ENCODE measurements at regions not wholly inside any gene's neighbourhood (a gene's known extent, or its start where the extent isn't known, plus 50 kb on each side); places are given as distances from the start of the nearest gene placed in this dataset.

GRCh38 chr13:21901811-21902708 is 231.2 kb downstream of the FGF9 start:
- Histone ChIP-seq H3K9me2 (replicated peaks; ENCODE audit: low read length) (no peaks in the 10 kb centered on the region), H3K79me2 (ENCODE audit: low read length) (no peaks in the 10 kb centered on the region), H3F3A (ENCODE audit: low read length, unreplicated experiment) (no peaks in the 10 kb centered on the region), H3K9ac (ENCODE audit: low read length) (no peak overlapping the region), H2AFZ (ENCODE audit: low read length) (no peak overlapping the region), H3K27ac (ENCODE audit: low read length) (no peak overlapping the region), H3K27me3 (ENCODE audit: low read length) (no peaks in the 10 kb centered on the region), H3K4me1 (ENCODE audit: insufficient read depth, low read length) (no peaks in the 10 kb centered on the region), H3K4me2 (ENCODE audit: low read length) (no peak overlapping the region), H4K20me1 (ENCODE audit: low read length) (no peaks in the 10 kb centered on the region), H3K4me3 (ENCODE audit: low read length) (no peak overlapping the region), H3K9me3 (ENCODE audit: low read length) (no peaks in the 10 kb centered on the region), H3K36me3 (ENCODE audit: low read depth, low read length) (no peaks in the 10 kb centered on the region)
- BruUV-seq (replicated peaks), result no TSS peak
- CTCF ChIA-PET, result no interaction called here
- intact Hi-C loops (cut with micrococcal nuclease), result no loop called here
- no peak for DNase-seq
- POLR2A ChIA-PET (ENCODE audit: unreplicated experiment), result no interaction called here
- TF ChIP-seq EZH2phosphoT487 (IDR thresholded peaks at IDR 0.05; ENCODE audit: borderline replicate concordance, low read length) (no peak), CTCF (conservative IDR thresholded peaks at IDR 0.05; ENCODE audit: low read depth, low read length) (no peak), EZH2 (IDR thresholded peaks at IDR 0.05; ENCODE audit: low read length, unreplicated experiment) (no peak)
- no peak for ATAC-seq

GRCh38 chr13:21902709-21903098 is 231.8 kb downstream of the FGF9 start:
- H3K36me3 ChIP-seq (ENCODE audit: low read depth, low read length), result no peaks in the 10 kb centered on the region
- H3K27ac ChIP-seq (ENCODE audit: low read length), result no peak overlapping the region
- ChIA-PET POLR2A (ENCODE audit: unreplicated experiment) (no interaction called here), CTCF (no interaction called here)
- TF ChIP-seq EZH2phosphoT487 (IDR thresholded peaks at IDR 0.05; ENCODE audit: borderline replicate concordance, low read length) (no peak), CTCF (conservative IDR thresholded peaks at IDR 0.05; ENCODE audit: low read depth, low read length) (no peak), EZH2 (IDR thresholded peaks at IDR 0.05; ENCODE audit: low read length, unreplicated experiment) (no peak)
- no peak overlapping the region for H3K9ac ChIP-seq (ENCODE audit: low read length)
- ATAC-seq (no peak), DNase-seq (no peak)
- no peak overlapping the region for H3K4me3 ChIP-seq (ENCODE audit: low read length)
- no peaks in the 10 kb centered on the region for H3K27me3 ChIP-seq (ENCODE audit: low read length)
- H3K9me3 ChIP-seq (ENCODE audit: low read length), result no peaks in the 10 kb centered on the region
- no peaks in the 10 kb centered on the region for H3K79me2 ChIP-seq (ENCODE audit: low read length)
- no peak overlapping the region for H2AFZ ChIP-seq (ENCODE audit: low read length)
- H3F3A ChIP-seq (ENCODE audit: low read length, unreplicated experiment), result no peaks in the 10 kb centered on the region
- H3K4me1 ChIP-seq (ENCODE audit: insufficient read depth, low read length), result no peaks in the 10 kb centered on the region
- no TSS peak for BruUV-seq (replicated peaks)
- intact Hi-C loops (cut with micrococcal nuclease), result no loop called here
- H3K9me2 ChIP-seq (replicated peaks; ENCODE audit: low read length), result no peaks in the 10 kb centered on the region
- no peak overlapping the region for H3K4me2 ChIP-seq (ENCODE audit: low read length)
- no peaks in the 10 kb centered on the region for H4K20me1 ChIP-seq (ENCODE audit: low read length)

GRCh38 chr13:21905486-21905885 is 234.6 kb downstream of the FGF9 start:
- H3K4me2 ChIP-seq (ENCODE audit: low read length), result no peak overlapping the region
- H3K4me1 ChIP-seq (ENCODE audit: insufficient read depth, low read length), result no peaks in the 10 kb centered on the region
- H3K27ac ChIP-seq (ENCODE audit: low read length), result no peak overlapping the region
- ATAC-seq (no peak), DNase-seq (no peak)
- BruUV-seq (replicated peaks), result no TSS peak
- H4K20me1 ChIP-seq (ENCODE audit: low read length), result no peaks in the 10 kb centered on the region
- intact Hi-C loops (cut with micrococcal nuclease), result no loop called here
- no peaks in the 10 kb centered on the region for H3K9me3 ChIP-seq (ENCODE audit: low read length)
- no peaks in the 10 kb centered on the region for H3K79me2 ChIP-seq (ENCODE audit: low read length)
- H3F3A ChIP-seq (ENCODE audit: low read length, unreplicated experiment), result no peaks in the 10 kb centered on the region
- TF ChIP-seq CTCF (conservative IDR thresholded peaks at IDR 0.05; ENCODE audit: low read depth, low read length), result no peak
- TF ChIP-seq EZH2 (IDR thresholded peaks at IDR 0.05; ENCODE audit: low read length, unreplicated experiment), result no peak
- no peak for TF ChIP-seq EZH2phosphoT487 (IDR thresholded peaks at IDR 0.05; ENCODE audit: borderline replicate concordance, low read length)
- H3K27me3 ChIP-seq (ENCODE audit: low read length), result peaks cover 4% of the 10 kb centered on the region; the same call in 1 of the 2 replicates
- H2AFZ ChIP-seq (ENCODE audit: low read length), result no peak overlapping the region
- CTCF ChIA-PET, result no interaction called here
- POLR2A ChIA-PET (ENCODE audit: unreplicated experiment), result no interaction called here
- H3K4me3 ChIP-seq (ENCODE audit: low read length), result no peak overlapping the region
- no peaks in the 10 kb centered on the region for H3K9me2 ChIP-seq (replicated peaks; ENCODE audit: low read length)
- H3K9ac ChIP-seq (ENCODE audit: low read length), result no peak overlapping the region
- H3K36me3 ChIP-seq (ENCODE audit: low read depth, low read length), result no peaks in the 10 kb centered on the region
